Right cardiac atrium (tissue), 5 donors: ENCODE measurements at regions not wholly inside any gene's neighbourhood (a gene's known extent, or its start where the extent isn't known, plus 50 kb on each side); places are given as distances from the start of the nearest gene placed in this dataset.

Experiments used
- ATAC-seq, 2 donors: fragments of 200-7000 bp; cut with Tn5 transposase; one replicate each; pipeline versions ENCODE4 v1.8.0 to v1.9.1; 2020; ENCODE audit warnings: moderate library complexity in 2 of 2, mild to moderate bottlenecking in 1 of 2
- DNase-seq, 3 donors: peaks; one replicate each; pipeline ENCODE4 v3.0.0-alpha.2; 2020
- H3K27ac ChIP-seq: one replicate; pipeline ENCODE4 v1.5.1; 2013; ENCODE audit warnings: mild to moderate bottlenecking, low read length, control low read depth, moderate library complexity
- H3K27me3 ChIP-seq: one replicate; pipeline ENCODE4 v1.6.1; 2013; ENCODE audit not compliant: control insufficient read depth, insufficient read depth
- H3K4me1 ChIP-seq: one replicate; pipeline ENCODE4 v1.6.1; 2013; ENCODE audit warnings: low read length; ENCODE audit not compliant: control insufficient read depth, insufficient read depth
- H3K4me3 ChIP-seq: one replicate; pipeline ENCODE4 v1.5.1; 2013; ENCODE audit warnings: low read length, control low read depth
- H3K9me3 ChIP-seq: one replicate; pipeline ENCODE4 v1.6.1; 2013; ENCODE audit warnings: low read length; ENCODE audit not compliant: control insufficient read depth
- WGBS: extraction: QIAGEN DNeasy Blood & Tissue Kit; methylation state at CpG from one replicate; pipeline ENCODE4 v1.1.7; 2013; 5-methylcytosine and 5-hydroxymethylcytosine counted together
- intact Hi-C, 4 donors: fragments of 100-400 bp; cut with DNase I; formaldehyde crosslinking; loops; one replicate each; pipeline versions ENCODE4 v1.11.0 to v1.14.0; 2022 to 2023
- donor health status: healthy with polysubstance abuse.
- donor health status: DM: no; HTN: yes; CAD: no.
- donor health status: DM: no; HTN: no; CAD: no.
- donor health status: DM: no; HTN: yes; CAD: no; lungs with severe emphysema.
- donor health status: DM: yes; HTN: yes; CAD: no.

DNA sequence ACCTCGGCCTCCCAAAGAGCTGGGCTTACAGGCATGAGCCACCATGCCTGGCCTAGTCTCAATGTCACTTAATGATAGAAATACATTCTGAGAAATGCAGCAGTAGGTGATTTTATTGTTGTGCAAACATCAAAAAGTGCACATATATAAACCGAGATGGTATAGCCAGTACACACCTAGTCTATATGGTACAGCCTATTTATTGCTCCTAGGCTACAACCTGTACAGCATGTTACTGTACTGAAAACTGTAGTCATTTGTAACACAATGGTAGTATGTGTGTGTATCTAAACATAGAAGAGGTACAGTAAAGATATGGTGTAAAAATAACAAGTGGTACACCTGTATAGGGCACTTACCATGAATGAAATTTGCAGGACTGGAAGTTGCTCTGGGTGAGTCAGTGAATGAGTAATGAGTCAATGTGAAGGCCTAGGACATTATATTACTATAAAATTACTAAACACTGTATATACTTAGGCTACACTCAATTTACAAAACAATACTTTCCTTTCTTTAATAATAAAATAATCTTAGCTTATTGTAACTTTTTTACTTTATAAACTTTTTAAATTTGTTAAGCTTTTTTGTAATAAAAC is 166.7 kb upstream of the SYT1 start:
- Histone ChIP-seq H3K27ac (no peak overlapping the region), H3K4me3 (no peak overlapping the region), H3K9me3 (no peaks in the 10 kb centered on the region), H3K4me1 (no peaks in the 10 kb centered on the region), H3K27me3 (no peaks in the 10 kb centered on the region)
- intact Hi-C loops = no loop called here
- ATAC-seq (no peak), DNase-seq (no peak)
- WGBS = 85% methylated on average over 2 of the region's 2 CpGs

- WGBS = 90% methylated on average over 1 of the region's 1 CpG
- no peak overlapping the region for H3K27ac ChIP-seq
- ATAC-seq (no peak), DNase-seq (no peak)
- H3K4me1 ChIP-seq = no peaks in the 10 kb centered on the region
- no peaks in the 10 kb centered on the region for H3K9me3 ChIP-seq
- H3K27me3 ChIP-seq = no peaks in the 10 kb centered on the region
- intact Hi-C loops = no loop called here
- no peak overlapping the region for H3K4me3 ChIP-seq
These were observed 165.8 kb upstream of the SYT1 start for GRCh38 chr12:78698747-78699146.

DNA sequence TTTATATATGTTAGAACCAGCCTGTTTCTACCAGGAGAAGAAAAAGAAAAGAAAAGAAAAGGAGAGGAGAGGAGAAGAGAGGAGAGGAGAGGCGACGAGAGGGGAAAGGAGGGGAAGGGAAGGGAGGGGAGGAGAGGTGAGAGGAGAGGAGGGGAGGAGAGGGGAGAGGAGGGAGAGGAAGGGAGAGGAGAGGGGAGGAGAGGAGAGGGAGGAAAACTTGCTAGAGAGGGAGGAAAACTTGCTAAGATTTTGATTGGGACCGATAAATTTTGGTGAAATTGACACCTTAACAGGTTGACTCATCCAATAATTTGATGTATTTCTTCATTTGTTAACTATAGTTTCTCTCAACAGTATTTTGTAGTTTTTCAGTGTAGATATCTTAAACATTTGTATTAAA is 164.0 kb upstream of the SYT1 start:
- no peak for ATAC-seq
- no peak for DNase-seq
- 83% methylated on average over 3 of the region's 3 CpGs for WGBS
- no peaks in the 10 kb centered on the region for H3K27me3 ChIP-seq
- no peak overlapping the region for H3K4me3 ChIP-seq
- H3K4me1 ChIP-seq = no peaks in the 10 kb centered on the region
- intact Hi-C loops = no loop called here
- no peaks in the 10 kb centered on the region for H3K9me3 ChIP-seq
- no peak overlapping the region for H3K27ac ChIP-seq

DNA sequence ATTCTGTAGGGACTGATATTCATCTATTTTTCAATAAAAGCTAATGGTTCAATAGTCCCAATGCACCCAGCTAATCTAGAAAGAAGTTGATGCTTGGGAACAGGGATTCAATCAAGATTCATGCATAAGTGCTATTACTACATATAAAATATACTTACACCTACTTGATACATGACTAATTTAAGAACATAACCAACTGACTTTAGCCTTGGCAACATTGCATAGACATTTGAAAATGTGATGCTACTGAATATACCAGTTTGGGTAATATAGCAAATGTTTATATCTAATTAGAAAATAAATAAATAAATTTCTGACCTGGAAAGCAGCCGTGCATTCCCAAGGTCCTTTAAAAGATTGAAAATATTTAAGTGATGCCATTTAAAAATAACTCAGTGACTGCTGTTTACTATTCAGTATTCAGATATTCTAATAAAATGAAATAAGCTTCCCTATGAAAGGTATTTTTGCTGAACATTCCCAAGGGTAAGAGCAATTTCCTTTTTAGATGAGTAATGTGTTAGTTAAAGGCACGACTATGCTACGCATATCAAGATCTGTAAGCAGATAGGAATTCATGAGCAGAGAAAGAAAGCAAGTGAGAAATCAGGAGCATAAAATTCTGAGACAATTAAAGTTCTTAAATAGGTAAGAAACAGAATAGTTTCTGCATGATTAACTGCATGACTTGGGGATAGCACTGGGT is 160.6 kb upstream of the SYT1 start:
- Histone ChIP-seq H3K27me3 (no peaks in the 10 kb centered on the region), H3K4me1 (no peaks in the 10 kb centered on the region), H3K4me3 (no peak overlapping the region), H3K27ac (no peak overlapping the region), H3K9me3 (no peaks in the 10 kb centered on the region)
- intact Hi-C loops = no loop called here
- WGBS = 49% methylated on average over 3 of the region's 3 CpGs
- DNase-seq (no peak), ATAC-seq (no peak)

- Histone ChIP-seq H3K4me3 (no peak overlapping the region), H3K27me3 (no peaks in the 10 kb centered on the region), H3K4me1 (no peaks in the 10 kb centered on the region), H3K9me3 (no peaks in the 10 kb centered on the region), H3K27ac (no peak overlapping the region)
- DNase-seq (no peak), ATAC-seq (no peak)
- intact Hi-C loops = no loop called here
- 87% methylated on average over 4 of the region's 4 CpGs for WGBS
These were observed 152.6 kb upstream of the SYT1 start for GRCh38 chr12:78711954-78712353.

GRCh38 chr12:78712834-78713481 is 151.6 kb upstream of the SYT1 start:
- no peaks in the 10 kb centered on the region for H3K9me3 ChIP-seq
- H3K4me1 ChIP-seq = no peaks in the 10 kb centered on the region
- H3K4me3 ChIP-seq = no peak overlapping the region
- ATAC-seq (no peak), DNase-seq (no peak)
- no peaks in the 10 kb centered on the region for H3K27me3 ChIP-seq
- WGBS = 87% methylated on average over 4 of the region's 4 CpGs
- intact Hi-C loops = no loop called here
- no peak overlapping the region for H3K27ac ChIP-seq

DNA sequence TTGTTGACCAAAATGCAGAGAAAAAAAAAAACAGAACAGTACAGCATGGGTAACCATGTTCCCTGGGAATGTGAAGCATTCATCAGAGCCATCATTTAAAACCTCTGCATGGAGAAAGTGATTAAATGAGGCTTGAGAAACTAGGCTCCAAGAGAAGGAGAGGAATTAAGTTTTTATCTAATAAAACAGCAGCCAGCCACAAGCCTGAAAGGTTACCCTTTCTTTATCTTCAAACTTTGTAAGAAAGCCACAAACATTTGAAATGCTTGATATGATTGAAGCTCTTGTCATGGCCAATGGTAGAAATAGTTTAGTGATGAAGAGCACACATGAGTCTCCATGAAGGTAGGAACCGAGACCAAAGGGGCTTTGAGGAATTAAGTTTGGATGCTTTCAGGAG is 144.9 kb upstream of the SYT1 start:
- intact Hi-C loops = no loop called here
- no peak for ATAC-seq
- DNase-seq = no peak
- WGBS = 86% methylated on average over 1 of the region's 1 CpG
- no peak overlapping the region for H3K27ac ChIP-seq
- no peak overlapping the region for H3K4me3 ChIP-seq
- H3K9me3 ChIP-seq = no peaks in the 10 kb centered on the region
- no peaks in the 10 kb centered on the region for H3K4me1 ChIP-seq
- no peaks in the 10 kb centered on the region for H3K27me3 ChIP-seq

- intact Hi-C loops = no loop called here
- no peaks in the 10 kb centered on the region for H3K9me3 ChIP-seq
- no peaks in the 10 kb centered on the region for H3K27me3 ChIP-seq
- H3K27ac ChIP-seq = no peak overlapping the region
- no peak overlapping the region for H3K4me3 ChIP-seq
- no peaks in the 10 kb centered on the region for H3K4me1 ChIP-seq
- DNase-seq (no peak), ATAC-seq (no peak)
These were observed 142.7 kb upstream of the SYT1 start for GRCh38 chr12:78721906-78722305.

DNA sequence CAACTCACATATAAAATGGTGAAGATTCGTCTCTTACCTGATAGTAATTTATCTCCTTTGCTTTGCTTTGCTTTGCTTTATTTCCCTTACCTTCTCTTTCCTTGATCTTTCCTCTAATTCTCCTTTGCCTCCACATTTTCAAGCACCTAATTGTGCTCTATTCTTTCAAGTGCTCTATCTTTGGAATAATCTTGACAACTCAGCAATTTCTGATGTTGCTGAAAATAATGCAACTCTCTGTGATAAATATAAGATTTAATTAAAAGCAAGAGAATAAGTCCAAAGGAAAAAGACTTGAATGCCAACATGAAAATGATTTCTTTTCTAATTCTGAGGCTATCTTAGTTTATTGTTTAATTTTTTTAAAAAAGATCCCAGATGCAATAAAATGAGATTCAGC is 139.5 kb upstream of the SYT1 start:
- Histone ChIP-seq H3K4me1 (no peaks in the 10 kb centered on the region), H3K4me3 (no peak overlapping the region), H3K27me3 (no peaks in the 10 kb centered on the region), H3K27ac (no peak overlapping the region), H3K9me3 (no peaks in the 10 kb centered on the region)
- no peak for DNase-seq
- 74% methylated on average over 1 of the region's 1 CpG for WGBS
- ATAC-seq = no peak
- intact Hi-C loops = no loop called here

- no peaks in the 10 kb centered on the region for H3K27me3 ChIP-seq
- 52% methylated on average over 3 of the region's 3 CpGs for WGBS
- H3K4me3 ChIP-seq = no peak overlapping the region
- no peak overlapping the region for H3K27ac ChIP-seq
- H3K9me3 ChIP-seq = no peaks in the 10 kb centered on the region
- intact Hi-C loops = no loop called here
- no peak for ATAC-seq
- DNase-seq = no peak
- H3K4me1 ChIP-seq = no peaks in the 10 kb centered on the region
These were observed 138.5 kb upstream of the SYT1 start for GRCh38 chr12:78725951-78726580.

- ATAC-seq = no peak
- intact Hi-C loops = no loop called here
These were observed 137.7 kb upstream of the SYT1 start for GRCh38 chr12:78726854-78727253.

More at GRCh38 chr12:78726854-78727253, 137.7 kb upstream of the SYT1 start:
- Histone ChIP-seq H3K27me3 (no peaks in the 10 kb centered on the region), H3K27ac (no peak overlapping the region), H3K9me3 (no peaks in the 10 kb centered on the region), H3K4me3 (no peak overlapping the region), H3K4me1 (no peaks in the 10 kb centered on the region)
- WGBS = 52% methylated on average over 2 of the region's 2 CpGs
- no peak for DNase-seq
